ENCODE measurements at regions not wholly inside any gene's neighbourhood (a gene's known extent, or its start where the extent isn't known, plus 50 kb on each side); places are given as distances from the start of the nearest gene placed in this dataset.

- Histone ChIP-seq H2AFZ (0 out of 2 replicates have a peak overlapping the region, but pooled peaks have one; percentile 47), H3K79me2 (replicated peaks; ENCODE audit: insufficient read depth) (no peaks in the 10 kb centered on the region), H3K4me2 (no peak overlapping the region), H3K9me2 (ENCODE audit: insufficient read depth) (0 out of 2 replicates have a peak, but pooled peaks cover 5% of the 10 kb centered on the region), H3K27me3 (ENCODE audit: insufficient read depth) (no peaks in the 10 kb centered on the region), H3K36me3 (ENCODE audit: insufficient read depth) (no peaks in the 10 kb centered on the region), H3K27ac (ENCODE audit: low read depth) (no peak overlapping the region), H3F3A (replicated peaks; ENCODE audit: low read depth) (no peaks in the 10 kb centered on the region), H4K20me1 (replicated peaks; ENCODE audit: insufficient read depth) (no peaks in the 10 kb centered on the region), H3K4me3 (no peak overlapping the region), H3K4me1 (ENCODE audit: insufficient read depth) (no peaks in the 10 kb centered on the region)
- H3K4me3 Mint-ChIP-seq: no peak overlapping the region
- no peaks in the 10 kb centered on the region for H3K36me3 Mint-ChIP-seq (ENCODE audit: low read depth)
- peaks cover 4% of the 10 kb centered on the region; the same call in 2 of the 3 replicates for H3K4me1 Mint-ChIP-seq
- TF ChIP-seq ZNF114 (CRISPR knock-in tag; IDR thresholded peaks at IDR 0.05): no peak
- no peak for TF ChIP-seq POLR2AphosphoS5 (IDR thresholded peaks at IDR 0.05; ENCODE audit: low read depth)
- TF ChIP-seq REST (IDR thresholded peaks at IDR 0.05; ENCODE audit: unreplicated experiment): no peak
- TF ChIP-seq ZNF462 (CRISPR knock-in tag; IDR thresholded peaks at IDR 0.05): no peak
- TF ChIP-seq EZH2phosphoT487 (IDR thresholded peaks at IDR 0.05; ENCODE audit: unreplicated experiment): no peak
- no peak for TF ChIP-seq ZNF331 (CRISPR knock-in tag; IDR thresholded peaks at IDR 0.05; ENCODE audit: low read depth)
- no peak for TF ChIP-seq CREB1 (CRISPR knock-in tag; IDR thresholded peaks at IDR 0.05; ENCODE audit: low read depth)
- TF ChIP-seq NANOG (IDR thresholded peaks at IDR 0.05; ENCODE audit: borderline replicate concordance): no peak
- TF ChIP-seq STAT1 (IDR thresholded peaks at IDR 0.05; ENCODE audit: unreplicated experiment): no peak
- TF ChIP-seq ETS1 (IDR thresholded peaks at IDR 0.05): no peak
- ATAC-seq (no peak), DNase-seq (ENCODE audit: low spot score) (no peak)
- H3K9me3 Mint-ChIP-seq: no peaks in the 10 kb centered on the region
- H3K27me3 Mint-ChIP-seq (ENCODE audit: insufficient read depth, low read depth, poor library complexity): peaks cover 6% of the 10 kb centered on the region
- no peak overlapping the region for H3K27ac Mint-ChIP-seq
These were observed 75.4 kb upstream of the CLDN14 start for GRCh38 chr21:36555199-36555800.
